GM23338 (cell line): ENCODE measurements at regions not wholly inside any gene's neighbourhood (a gene's known extent, or its start where the extent isn't known, plus 50 kb on each side); places are given as distances from the start of the nearest gene placed in this dataset.

Source experiments
- ATAC-seq: fragments of 200-7000 bp; cut with Tn5 transposase; 3 replicates; pipeline ENCODE4 v1.9.1; 2020
- DNase-seq: peaks from one replicate; pipeline ENCODE4 v3.0.0-alpha.2; 2015; ENCODE audit warnings: low spot score
- H2AFZ ChIP-seq: fragments of 200-600 bp; sonication (generic); 2 replicates; pipeline ENCODE4 v1.8.0; 2016; ENCODE audit warnings: antibody characterized with exemption, mild to moderate bottlenecking, moderate library complexity
- H3F3A ChIP-seq: fragments of 200-600 bp; sonication (generic); replicated peaks from 2 replicates; pipeline ENCODE4 v1.8.0; 2017; ENCODE audit warnings: antibody characterized with exemption, mixed run types, low read depth
- H3K27ac ChIP-seq: fragments of 200-600 bp; sonication (generic); 2 replicates; pipeline ENCODE4 v1.6.1; 2016; ENCODE audit warnings: low read depth
- H3K27me3 ChIP-seq: fragments of 200-600 bp; sonication (generic); 2 replicates; pipeline ENCODE4 v1.8.0; 2016; ENCODE audit warnings: mild to moderate bottlenecking, mixed run types, moderate library complexity; ENCODE audit not compliant: insufficient read depth
- H3K36me3 ChIP-seq: fragments of 200-600 bp; sonication (generic); 2 replicates; pipeline ENCODE4 v1.8.0; 2016; ENCODE audit warnings: mild to moderate bottlenecking; ENCODE audit not compliant: insufficient read depth
- H3K4me1 ChIP-seq: fragments of 200-600 bp; sonication (generic); 2 replicates; pipeline ENCODE4 v1.8.0; 2016; ENCODE audit warnings: mild to moderate bottlenecking, moderate library complexity; ENCODE audit not compliant: insufficient read depth
- H3K4me2 ChIP-seq: fragments of 200-600 bp; sonication (generic); 2 replicates; pipeline ENCODE4 v1.7.1; 2017; ENCODE audit warnings: mixed run types
- H3K4me3 ChIP-seq: fragments of 200-600 bp; sonication (generic); 2 replicates; pipeline ENCODE4 v1.6.1; 2016; ENCODE audit warnings: mixed run types
- H3K79me2 ChIP-seq: fragments of 200-600 bp; sonication (generic); replicated peaks from 2 replicates; pipeline ENCODE4 v1.8.0; 2017; ENCODE audit warnings: mild to moderate bottlenecking; ENCODE audit not compliant: insufficient read depth
- H3K9me2 ChIP-seq: fragments of 200-600 bp; sonication (generic); 2 replicates; pipeline ENCODE4 v1.8.0; 2017; ENCODE audit not compliant: insufficient read depth
- H4K20me1 ChIP-seq: fragments of 200-600 bp; sonication (generic); replicated peaks from 2 replicates; pipeline ENCODE4 v1.8.0; 2017; ENCODE audit warnings: mild to moderate bottlenecking; ENCODE audit not compliant: insufficient read depth
- H3K27ac Mint-ChIP-seq: 2 replicates; pipeline ENCODE4 v1.8.0; 2020; ENCODE audit warnings: inconsistent platforms, mild to moderate bottlenecking, moderate library complexity, mixed read lengths
- H3K27me3 Mint-ChIP-seq: 3 replicates; pipeline ENCODE4 v1.8.0; 2022; ENCODE audit warnings: low read depth, mild to moderate bottlenecking, moderate library complexity, mixed read lengths, inconsistent platforms; ENCODE audit not compliant: insufficient read depth, poor library complexity
- H3K36me3 Mint-ChIP-seq: 3 replicates; pipeline ENCODE4 v1.8.0; 2021; ENCODE audit warnings: low read depth, mild to moderate bottlenecking, inconsistent platforms, moderate library complexity, mixed read lengths
- H3K4me1 Mint-ChIP-seq: 3 replicates; pipeline ENCODE4 v1.8.0; 2020; ENCODE audit warnings: mild to moderate bottlenecking, inconsistent platforms, mixed read lengths
- H3K4me3 Mint-ChIP-seq: 3 replicates; pipeline ENCODE4 v1.8.0; 2021; ENCODE audit warnings: moderate library complexity, mild to moderate bottlenecking, inconsistent platforms, mixed read lengths
- H3K9me3 Mint-ChIP-seq: 3 replicates; pipeline ENCODE4 v1.8.0; 2020; ENCODE audit warnings: moderate library complexity, mild to moderate bottlenecking, inconsistent platforms, mixed read lengths
- CREB1 ChIP-seq: fragments of 250-450 bp; sonication (Bioruptor Pico); IDR thresholded peaks from 2 replicates; pipeline ENCODE4 v1.5.0; 2020; ENCODE audit warnings: low read depth, mild to moderate bottlenecking, moderate library complexity
- CTCF ChIP-seq, 2 experiments: fragments of 200-600 bp in 1 of 2; sonication (generic) in 1 of 2; conservative IDR thresholded peaks; 2 replicates each; pipeline versions ENCODE4 v1.5.1 to v1.6.1; 2016 to 2017; ENCODE audit warnings: antibody characterized with exemption in 2 of 2, low read depth in 2 of 2, mild to moderate bottlenecking in 2 of 2, moderate library complexity in 1 of 2
- ETS1 ChIP-seq: IDR thresholded peaks from 2 replicates; pipeline ENCODE4 v1.6.1; 2016; ENCODE audit warnings: antibody characterized with exemption
- EZH2 ChIP-seq: fragments of 200-600 bp; sonication (generic); IDR thresholded peaks from one replicate; pipeline ENCODE4 v1.8.0; 2017; ENCODE audit warnings: antibody characterized with exemption, mild to moderate bottlenecking, low read depth; ENCODE audit not compliant: unreplicated experiment
- EZH2phosphoT487 ChIP-seq: fragments of 200-600 bp; sonication (generic); IDR thresholded peaks from one replicate; pipeline ENCODE4 v1.8.1; 2018; ENCODE audit warnings: antibody characterized with exemption; ENCODE audit not compliant: unreplicated experiment
- JUNB ChIP-seq: IDR thresholded peaks from one replicate; pipeline ENCODE4 v1.6.1; 2016; ENCODE audit warnings: antibody characterized with exemption; ENCODE audit not compliant: unreplicated experiment
- POLR2AphosphoS5 ChIP-seq: IDR thresholded peaks from 2 replicates; pipeline ENCODE4 v1.6.1; 2016; ENCODE audit warnings: antibody characterized with exemption, low read depth
- STAT1 ChIP-seq: IDR thresholded peaks from one replicate; pipeline ENCODE4 v1.6.1; 2016; ENCODE audit warnings: antibody characterized with exemption; ENCODE audit not compliant: unreplicated experiment
- ZNF114 ChIP-seq: fragments of 250-450 bp; sonication (Bioruptor Pico); IDR thresholded peaks from 2 replicates; pipeline ENCODE4 v1.5.0; 2020; ENCODE audit warnings: mild to moderate bottlenecking, moderate library complexity
- ZNF331 ChIP-seq: fragments of 250-450 bp; sonication (Bioruptor Pico); IDR thresholded peaks from 2 replicates; pipeline ENCODE4 v1.5.0; 2020; ENCODE audit warnings: low read depth, mild to moderate bottlenecking, moderate library complexity
- ZNF462 ChIP-seq: fragments of 250-450 bp; sonication (Bioruptor Pico); IDR thresholded peaks from 2 replicates; pipeline ENCODE4 v1.5.0; 2020; ENCODE audit warnings: mild to moderate bottlenecking, moderate library complexity

- Histone ChIP-seq H3K36me3 (no peaks in the 10 kb centered on the region), H3F3A (no peaks in the 10 kb centered on the region), H3K79me2 (no peaks in the 10 kb centered on the region), H3K27ac (no peak overlapping the region), H3K4me1 (no peaks in the 10 kb centered on the region), H3K27me3 (no peaks in the 10 kb centered on the region), H2AFZ (peak overlapping the region; percentile 68; the same call in 1 of the 2 replicates), H4K20me1 (no peaks in the 10 kb centered on the region), H3K4me3 (no peak overlapping the region), H3K4me2 (no peak overlapping the region), H3K9me2 (peaks cover under 1% of the 10 kb centered on the region; the same call in 1 of the 2 replicates)
- H3K36me3 Mint-ChIP-seq, result peaks cover under 1% of the 10 kb centered on the region; the same call in 1 of the 3 replicates
- H3K27me3 Mint-ChIP-seq, result no peaks in the 10 kb centered on the region
- H3K4me1 Mint-ChIP-seq, result no peaks in the 10 kb centered on the region; the same call in 2 of the 3 replicates
- no peak for TF ChIP-seq EZH2phosphoT487
- no peak for TF ChIP-seq ETS1
- no peak for TF ChIP-seq ZNF114 (CRISPR knock-in tag)
- no peak for TF ChIP-seq STAT1
- no peak for TF ChIP-seq CREB1 (CRISPR knock-in tag)
- TF ChIP-seq EZH2, result no peak
- no peak for TF ChIP-seq CTCF (conservative IDR thresholded peaks at IDR 0.05; ENCODE audit: low read depth in 2 of 2)
- no peak for TF ChIP-seq JUNB
- no peak for TF ChIP-seq POLR2AphosphoS5
- H3K27ac Mint-ChIP-seq, result no peak overlapping the region
- no peak overlapping the region for H3K4me3 Mint-ChIP-seq
- DNase-seq (no peak), ATAC-seq (no peak)
- H3K9me3 Mint-ChIP-seq, result peaks cover 2% of the 10 kb centered on the region; the same call in 2 of the 3 replicates
These were observed 465.4 kb downstream of the CDH11 start for GRCh38 chr16:64656471-64656870.

DNA sequence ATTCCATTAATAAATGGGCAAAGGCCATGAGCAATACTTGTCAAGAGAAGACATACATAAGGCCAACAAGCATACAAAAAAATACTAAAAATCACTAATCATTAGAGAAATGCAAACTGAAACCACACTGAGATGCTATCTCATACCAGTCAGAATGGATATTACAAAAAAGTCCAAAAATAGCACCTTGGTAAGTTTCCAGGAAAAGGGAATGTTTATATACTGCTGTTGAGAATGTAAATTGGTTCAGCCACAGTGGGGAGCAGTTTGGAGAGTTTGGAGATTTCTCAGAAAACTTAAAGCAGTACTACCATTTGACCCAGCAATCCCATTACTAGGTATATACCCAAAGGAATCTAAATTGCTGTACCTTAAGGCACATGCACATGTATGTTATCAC lies 467.7 kb downstream of the CDH11 start:
- no peaks in the 10 kb centered on the region; the same call in 2 of the 3 replicates for H3K4me1 Mint-ChIP-seq
- H3K36me3 ChIP-seq, result no peaks in the 10 kb centered on the region
- H3K4me1 ChIP-seq, result no peaks in the 10 kb centered on the region
- ATAC-seq, result no peak
- no peaks in the 10 kb centered on the region for H4K20me1 ChIP-seq
- no peak overlapping the region for H3K4me2 ChIP-seq
- no peaks in the 10 kb centered on the region for H3F3A ChIP-seq
- no peak overlapping the region for H3K4me3 ChIP-seq
- DNase-seq, result no peak
- peaks cover 13% of the 10 kb centered on the region; the same call in 1 of the 2 replicates for H3K9me2 ChIP-seq
- no peaks in the 10 kb centered on the region for H3K27me3 ChIP-seq
- H3K27ac ChIP-seq, result no peak overlapping the region
- no peak overlapping the region for H2AFZ ChIP-seq
- no peaks in the 10 kb centered on the region for H3K79me2 ChIP-seq
- no peak overlapping the region for H3K27ac Mint-ChIP-seq
- H3K9me3 Mint-ChIP-seq, result peaks cover 4% of the 10 kb centered on the region; the same call in 2 of the 3 replicates
- no peaks in the 10 kb centered on the region for H3K27me3 Mint-ChIP-seq
- peaks cover 14% of the 10 kb centered on the region for H3K36me3 Mint-ChIP-seq
- no peak overlapping the region for H3K4me3 Mint-ChIP-seq
- TF ChIP-seq STAT1, result no peak
- no peak for TF ChIP-seq EZH2
- TF ChIP-seq CTCF (conservative IDR thresholded peaks at IDR 0.05; ENCODE audit: low read depth in 2 of 2), result no peak
- no peak for TF ChIP-seq ZNF462 (CRISPR knock-in tag)
- TF ChIP-seq ZNF331, result no peak
- TF ChIP-seq CREB1 (CRISPR knock-in tag), result no peak
